ENCODE measurements at regions not wholly inside any gene's neighbourhood (a gene's known extent, or its start where the extent isn't known, plus 50 kb on each side); places are given as distances from the start of the nearest gene placed in this dataset.

DNA sequence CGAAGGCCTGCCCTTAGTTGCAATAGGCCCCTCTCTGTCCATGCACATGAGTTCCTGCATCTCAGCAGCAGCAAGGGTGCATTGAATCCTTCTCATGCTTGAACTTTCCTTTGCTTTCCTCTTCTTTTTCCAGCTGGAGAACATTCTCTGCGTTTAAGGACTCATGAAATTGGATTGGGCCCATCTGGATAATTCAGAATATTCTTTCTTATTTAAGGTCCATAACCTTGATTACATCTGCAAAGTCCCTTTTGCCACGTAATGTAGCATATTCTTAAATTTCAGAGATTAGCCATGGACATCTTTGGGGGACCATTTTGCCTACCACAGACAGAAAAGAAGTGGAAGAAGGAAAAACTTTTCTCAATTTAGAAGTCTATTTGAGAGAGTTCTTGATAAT is 159.7 kb upstream of the C21orf91 start:
- no peak for DNase-seq

DNA sequence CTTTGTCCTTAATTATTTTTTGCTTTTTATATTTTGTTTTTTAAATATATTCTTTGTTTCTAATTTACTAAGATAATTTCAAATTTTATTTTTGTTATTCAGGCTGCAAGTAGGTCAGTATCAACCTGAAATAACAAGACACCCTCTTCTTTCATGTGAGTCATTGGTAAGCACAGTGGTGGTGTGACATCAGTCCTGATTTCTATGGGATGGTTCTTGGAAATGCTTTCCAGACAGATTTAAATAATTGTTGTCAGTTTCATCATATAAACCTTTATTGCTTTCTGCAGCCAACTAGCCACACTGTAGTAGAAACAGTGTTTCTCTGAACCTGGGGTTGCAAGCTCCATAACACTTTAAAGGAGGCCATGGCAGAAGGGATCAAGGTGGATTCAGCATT is 157.5 kb upstream of the C21orf91 start:
- no peak for DNase-seq

DNA sequence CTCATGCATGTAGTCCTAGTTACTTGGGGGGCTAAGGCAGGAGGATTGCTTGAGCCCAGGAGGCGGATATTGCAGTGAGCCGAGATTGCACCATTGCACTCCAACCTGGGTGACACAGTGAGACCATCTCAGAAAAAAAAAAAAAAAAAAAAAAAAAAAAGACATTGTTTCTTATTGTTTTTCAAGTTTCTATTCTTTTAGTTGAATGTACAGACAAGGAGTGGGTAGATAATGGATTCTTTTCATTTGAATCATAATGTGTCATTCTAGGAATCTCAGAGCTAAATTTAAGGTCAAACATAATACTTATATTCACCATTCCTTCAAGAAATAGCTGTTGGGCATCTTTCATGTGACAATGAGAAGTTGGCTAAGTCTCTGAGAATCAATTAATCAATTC is 157.0 kb upstream of the C21orf91 start:
- no peak for DNase-seq

DNA sequence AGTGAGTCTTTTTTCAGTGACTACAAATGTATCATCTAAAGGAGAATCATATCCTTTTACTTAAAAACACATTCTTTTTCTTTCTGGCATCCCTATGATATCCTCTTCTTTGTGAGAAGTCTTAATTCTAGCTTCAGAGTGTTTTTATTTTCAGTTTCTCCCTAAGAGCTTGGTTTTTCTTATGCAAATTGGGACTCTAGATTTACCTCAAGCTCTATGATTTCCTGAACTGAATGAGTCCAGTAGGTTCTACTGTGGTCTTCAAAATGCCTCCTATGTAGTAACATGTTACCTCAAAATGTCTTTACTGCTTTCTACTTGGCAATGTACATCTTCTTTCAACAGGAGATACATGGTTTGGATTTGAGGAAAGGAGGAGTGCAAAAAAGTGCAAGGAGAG is 148.2 kb upstream of the C21orf91 start:
- no peak for DNase-seq

- no peak for DNase-seq
Observed at GRCh38 chr21:17964716-17965115, 145.6 kb upstream of the C21orf91 start.

GRCh38 chr21:17964199-17964598 is 145.0 kb upstream of the C21orf91 start:
- no peak for DNase-seq

GRCh38 chr21:17950591-17950990 is 131.4 kb upstream of the C21orf91 start:
- DNase-seq = no peak

DNA sequence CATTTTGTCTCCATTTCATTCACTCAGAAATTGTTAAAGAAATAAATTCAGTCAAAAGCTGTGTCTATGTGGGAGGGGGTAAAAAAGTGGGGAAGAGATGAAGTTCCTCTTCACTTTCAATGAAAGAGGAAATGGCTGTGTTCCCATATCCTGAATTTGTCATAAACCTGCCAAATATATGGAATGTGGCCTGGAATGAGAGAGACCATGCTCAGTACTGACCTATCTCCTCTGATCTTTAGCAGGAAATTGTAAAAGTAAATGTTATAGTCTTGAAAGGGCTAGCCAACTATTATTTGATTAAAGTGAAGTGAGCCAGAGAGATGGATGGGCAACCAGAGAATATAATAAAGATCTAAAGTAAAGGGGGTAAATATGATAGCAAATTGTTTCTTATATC is 130.3 kb upstream of the C21orf91 start:
- no peak for DNase-seq

DNA sequence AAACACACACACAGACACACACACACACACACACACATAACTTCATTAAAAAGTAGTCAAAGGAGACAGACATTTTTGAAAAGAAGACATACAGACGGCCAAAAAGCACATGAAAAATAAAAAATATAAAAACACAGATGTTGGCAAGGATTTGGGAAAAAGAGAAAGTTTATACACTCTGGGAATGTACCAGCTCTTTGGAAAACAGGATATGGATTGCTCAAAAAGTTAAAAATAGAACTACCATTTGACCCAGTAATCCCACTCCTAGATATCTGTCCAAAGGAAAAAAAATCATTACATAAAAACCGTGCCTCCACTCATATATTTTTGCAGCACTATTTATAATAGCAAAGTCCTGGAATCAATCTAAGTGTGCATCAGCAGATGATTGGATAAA is 128.4 kb upstream of the C21orf91 start:
- DNase-seq = no peak

DNA sequence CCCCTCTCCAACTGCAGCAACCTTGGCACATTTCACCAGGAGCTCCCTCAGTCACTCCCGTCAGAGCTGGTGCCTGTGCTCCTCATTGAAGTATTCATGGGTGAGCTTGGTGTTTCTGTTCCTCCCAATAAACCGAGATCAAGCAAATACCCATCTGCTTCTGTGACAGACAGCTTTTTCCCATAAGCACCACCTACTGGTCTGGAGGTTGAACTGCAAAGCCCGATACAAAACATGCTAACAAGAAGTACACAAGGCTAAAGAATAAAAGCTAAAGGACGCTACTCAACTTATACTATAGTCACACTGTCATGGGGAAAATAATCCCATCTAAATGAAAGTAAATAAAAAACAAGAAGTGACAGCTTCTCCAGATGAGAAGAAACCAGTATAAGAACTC is 111.9 kb upstream of the C21orf91 start:
- DNase-seq = no peak

DNA sequence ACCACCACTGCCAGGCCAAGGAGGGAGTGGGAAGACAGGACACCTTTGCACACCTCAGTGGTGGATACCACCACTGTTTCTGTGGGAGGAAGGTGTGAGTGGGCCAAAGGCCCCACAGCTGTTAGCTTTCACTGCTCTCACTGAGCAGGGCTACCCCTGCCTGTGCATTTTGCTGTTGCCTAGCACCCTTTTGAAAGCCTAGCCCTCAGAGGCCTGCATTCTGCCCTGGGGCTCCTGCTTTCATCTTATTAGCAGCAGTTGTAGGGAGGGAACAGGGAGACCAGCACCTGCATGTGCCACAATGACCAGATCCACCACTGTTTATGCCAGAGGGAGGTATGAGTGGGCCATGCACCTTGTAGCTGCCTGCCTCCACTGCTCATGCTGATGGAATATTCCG is 110.9 kb upstream of the C21orf91 start:
- DNase-seq = no peak

GRCh38 chr21:17929510-17929909 is 110.4 kb upstream of the C21orf91 start:
- no peak for DNase-seq

GRCh38 chr21:17925899-17926298 is 106.7 kb upstream of the C21orf91 start:
- DNase-seq = peak; percentile 26

DNA sequence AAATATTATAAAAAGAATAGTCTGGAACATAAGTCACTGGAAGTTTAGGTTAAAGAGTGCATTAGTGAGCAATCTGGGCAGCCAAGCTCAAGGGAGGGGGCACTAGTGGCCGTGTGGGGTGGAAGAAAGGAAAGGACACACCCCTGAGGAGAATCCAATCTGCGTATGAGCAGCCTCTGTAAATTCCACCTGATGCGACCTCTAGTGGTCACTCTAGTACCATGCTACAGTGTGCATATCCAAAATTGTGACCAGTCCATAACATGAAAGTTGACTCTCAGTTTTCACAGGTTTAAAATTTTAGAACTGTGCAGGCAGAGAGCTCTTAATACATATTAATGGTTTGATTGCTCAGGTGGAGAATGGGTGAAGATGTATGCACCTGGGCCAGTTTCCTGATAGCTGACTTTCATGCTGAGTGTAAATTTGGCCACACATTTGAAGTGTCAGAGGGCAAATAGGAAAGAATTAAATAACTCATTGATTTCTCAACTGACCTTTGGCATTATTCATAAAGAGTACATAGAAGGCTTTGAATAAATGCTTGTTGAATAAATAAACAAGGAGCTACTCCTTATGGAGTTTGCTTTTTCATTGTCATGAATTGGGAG is 105.9 kb upstream of the C21orf91 start:
- DNase-seq = peak; percentile 72

- peak; percentile 3 for DNase-seq
Observed at GRCh38 chr21:17921579-17922530, 102.7 kb upstream of the C21orf91 start.

DNA sequence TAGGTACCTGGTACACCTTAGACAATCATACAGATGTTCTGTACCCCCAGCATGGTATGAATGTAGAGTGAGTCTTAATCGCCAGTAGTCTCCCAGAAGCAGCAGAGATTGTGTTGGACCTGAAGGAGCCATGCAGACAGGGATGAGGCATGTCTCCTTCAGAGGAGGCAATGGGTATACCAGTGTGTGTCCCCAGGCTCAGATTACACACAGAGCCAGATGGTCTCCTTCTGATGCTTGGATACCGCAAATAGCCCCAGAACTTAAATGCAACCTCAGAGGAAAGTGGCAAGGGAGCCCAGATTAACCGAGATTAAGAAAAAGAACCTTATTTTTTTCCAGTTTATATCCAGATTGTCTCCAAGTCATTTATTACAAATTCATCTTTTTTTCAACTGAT is 96.8 kb upstream of the C21orf91 start:
- DNase-seq = no peak

DNA sequence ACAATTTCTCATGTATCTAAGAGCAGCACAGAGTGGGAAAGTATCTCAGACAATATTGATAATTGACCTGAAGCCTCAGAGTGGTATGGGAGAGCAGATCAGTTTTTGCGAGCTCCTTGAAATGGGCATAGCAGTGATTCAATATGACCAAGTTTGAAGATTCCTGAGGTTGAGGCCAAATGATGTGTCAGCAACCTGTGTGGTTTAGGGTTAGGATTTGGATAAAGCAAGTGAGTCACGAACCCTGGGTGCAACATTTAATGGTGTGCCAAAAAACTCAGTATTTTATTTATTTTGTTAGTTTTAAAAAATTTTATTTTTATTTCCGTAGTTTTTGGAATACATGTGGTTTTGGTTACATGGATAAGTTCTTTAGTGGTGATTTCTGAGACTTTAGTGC is 92.5 kb upstream of the C21orf91 start:
- DNase-seq = no peak

GRCh38 chr21:17903929-17904639 is 84.9 kb upstream of the C21orf91 start:
- no peak for DNase-seq

GRCh38 chr21:17903029-17903806 is 84.1 kb upstream of the C21orf91 start:
- DNase-seq = peak; percentile 39

DNA sequence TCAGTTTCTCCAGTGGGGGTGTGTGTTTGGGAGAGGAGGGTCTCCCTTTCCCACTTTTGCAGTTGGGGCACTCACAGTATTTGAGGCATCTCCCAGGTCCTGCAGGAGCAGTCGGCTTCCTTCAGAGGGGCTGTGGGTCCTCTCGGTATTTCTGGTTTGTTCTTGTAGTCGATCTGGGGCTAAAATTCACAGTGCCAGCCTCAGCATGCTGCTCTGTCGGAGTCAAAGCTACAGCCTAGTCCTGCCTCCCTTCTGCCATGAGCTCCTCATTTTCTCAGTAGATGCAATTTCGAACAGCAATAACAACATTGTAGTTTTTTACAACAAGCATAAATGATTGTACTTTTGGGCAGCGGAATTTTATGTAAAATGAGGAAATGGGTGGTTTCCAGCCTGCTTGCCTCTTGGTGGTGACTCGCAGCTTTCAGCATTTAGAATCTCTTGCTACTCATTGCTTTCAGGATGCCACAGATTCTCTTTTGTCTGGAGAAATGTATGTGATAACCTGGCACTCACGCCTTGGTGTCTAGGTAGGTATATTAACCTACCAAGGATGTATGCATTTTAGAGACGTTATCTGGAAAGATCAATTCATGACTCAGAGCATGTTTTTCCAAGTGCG is 82.4 kb upstream of the C21orf91 start:
- DNase-seq = no peak

GRCh38 chr21:17900990-17901385 is 81.8 kb upstream of the C21orf91 start:
- DNase-seq = no peak

DNA sequence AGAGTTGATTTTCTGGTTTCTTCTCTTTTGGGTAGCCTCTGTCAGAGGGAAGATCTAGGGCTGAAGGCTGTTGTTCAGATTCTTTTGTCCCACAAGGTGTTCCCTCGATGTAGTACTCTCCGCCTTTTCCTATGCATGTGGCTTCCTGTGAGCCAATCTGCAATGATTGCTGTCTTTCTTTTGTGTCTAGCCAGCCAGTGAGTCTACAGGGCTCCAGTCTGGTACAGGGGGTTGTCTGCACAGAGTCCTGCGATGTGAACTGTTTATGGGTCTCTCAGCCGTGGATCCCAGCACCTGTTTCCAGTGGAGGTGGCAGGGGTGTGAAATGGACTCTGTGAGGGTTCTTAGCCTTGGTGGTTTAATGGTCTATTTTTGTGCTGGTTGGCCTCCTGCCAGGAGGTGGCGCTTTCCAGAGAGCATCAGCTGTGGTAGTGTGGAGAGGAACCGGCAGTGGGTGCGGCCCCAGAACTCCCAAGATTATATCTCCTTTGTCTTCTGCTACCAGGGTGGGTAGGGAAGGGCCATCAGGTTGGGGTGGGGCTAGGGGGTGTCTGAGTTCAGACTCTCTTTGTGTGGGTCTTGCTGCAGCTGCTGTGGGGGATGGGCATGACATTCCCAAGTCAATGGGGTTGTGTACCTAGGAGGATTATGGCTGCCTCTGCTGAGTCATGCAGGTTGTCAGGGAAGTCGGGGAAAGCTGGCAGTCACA is 81.3 kb upstream of the C21orf91 start:
- no peak for DNase-seq
